ENCODE measurements at regions not wholly inside any gene's neighbourhood (a gene's known extent, or its start where the extent isn't known, plus 50 kb on each side); places are given as distances from the start of the nearest gene placed in this dataset.
"Not testable (repeated sequence)": the region's sequence is repeated elsewhere in the genome, so short reads cannot be mapped to it uniquely, and the experiment has no call there.

- no peak for DNase-seq
Observed at GRCh38 chr20:43364001-43364400, 93.7 kb upstream of the SRSF6 start.

- no peak for DNase-seq
Observed at GRCh38 chr20:43363506-43363905, 94.2 kb upstream of the SRSF6 start.

GRCh38 chr20:43361526-43361925 is 96.2 kb upstream of the SRSF6 start:
- no peak for DNase-seq

GRCh38 chr20:43360016-43360415 is 97.7 kb upstream of the SRSF6 start:
- no peak for DNase-seq

- no peak for DNase-seq
Observed at GRCh38 chr20:43358811-43359210, 98.9 kb upstream of the SRSF6 start.

GRCh38 chr20:43357352-43357751 is 100.3 kb upstream of the SRSF6 start:
- no peak for DNase-seq

GRCh38 chr20:43355610-43356009 is 102.1 kb upstream of the SRSF6 start:
- DNase-seq, result no peak

- DNase-seq, result no peak
Observed at GRCh38 chr20:43352996-43353395, 104.7 kb upstream of the SRSF6 start.

GRCh38 chr20:43350694-43351093 is 107.0 kb upstream of the SRSF6 start:
- DNase-seq, result not testable (repeated sequence)

GRCh38 chr20:43349841-43350240 is 107.9 kb upstream of the SRSF6 start:
- no peak for DNase-seq

GRCh38 chr20:43347839-43348238 is 109.9 kb upstream of the SRSF6 start:
- DNase-seq, result not testable (repeated sequence)

- no peak for DNase-seq
Observed at GRCh38 chr20:43345676-43346075, 112.0 kb upstream of the SRSF6 start.

GRCh38 chr20:43341511-43341910 is 116.2 kb upstream of the SRSF6 start:
- no peak for DNase-seq

GRCh38 chr20:43337036-43337435 is 120.7 kb upstream of the SRSF6 start:
- DNase-seq, result no peak

GRCh38 chr20:43334080-43334479 is 123.6 kb upstream of the SRSF6 start:
- no peak for DNase-seq

- no peak for DNase-seq
Observed at GRCh38 chr20:43331906-43332305, 125.8 kb upstream of the SRSF6 start.

- DNase-seq, result no peak
Observed at GRCh38 chr20:43328697-43329096, 129.0 kb upstream of the SRSF6 start.

GRCh38 chr20:43327234-43327633 is 130.5 kb upstream of the SRSF6 start:
- not testable (repeated sequence) for DNase-seq

GRCh38 chr20:43325926-43326325 is 131.8 kb upstream of the SRSF6 start:
- DNase-seq, result no peak

GRCh38 chr20:43323592-43323991 is 133.9 kb upstream of the PTPRT start:
- no peak for DNase-seq

GRCh38 chr20:43322851-43323250 is 133.1 kb upstream of the PTPRT start:
- DNase-seq, result no peak

GRCh38 chr20:43320536-43320935 is 130.8 kb upstream of the PTPRT start:
- DNase-seq, result no peak

GRCh38 chr20:43318755-43319297 is 129.1 kb upstream of the PTPRT start:
- no peak for DNase-seq

- no peak for DNase-seq
Observed at GRCh38 chr20:43316271-43316670, 126.6 kb upstream of the PTPRT start.

- no peak for DNase-seq
Observed at GRCh38 chr20:43309266-43309665, 119.6 kb upstream of the PTPRT start.

- DNase-seq, result no peak
Observed at GRCh38 chr20:43306837-43307236, 117.1 kb upstream of the PTPRT start.

Data from activated CD4-positive, alpha-beta T cell treated with anti-CD3 and anti-CD28 coated beads, Interleukin-10, Interleukin-2, amounts not matched to agents 100 ng/mL and 50 ng/mL, durations not matched to agents 16 hours and 8 hours (primary cell).